ENCODE measurements at regions not wholly inside any gene's neighbourhood (a gene's known extent, or its start where the extent isn't known, plus 50 kb on each side); places are given as distances from the start of the nearest gene placed in this dataset.
"Not testable (repeated sequence)": the region's sequence is repeated elsewhere in the genome, so short reads cannot be mapped to it uniquely, and the experiment has no call there.

- Histone ChIP-seq H3K4me2 (ENCODE audit: low read depth, low read length, poor library complexity, severe bottlenecking) (no peak overlapping the region), H4K20me1 (ENCODE audit: insufficient read depth, low read depth, low read length) (no peaks in the 10 kb centered on the region), H3K36me3 (ENCODE audit: insufficient read depth, low read length) (no peaks in the 10 kb centered on the region), H3K9ac (ENCODE audit: low read length) (no peak overlapping the region), H3K4me1 (ENCODE audit: low read length) (no peaks in the 10 kb centered on the region), H3K4me3 (ENCODE audit: low read length) (no peak overlapping the region), H3K9me2 (replicated peaks; ENCODE audit: insufficient read depth, low read length) (no peaks in the 10 kb centered on the region), H3K27me3 (ENCODE audit: low read length) (no peaks in the 10 kb centered on the region), H3K9me3 (ENCODE audit: low read length) (no peaks in the 10 kb centered on the region), H2AFZ (ENCODE audit: low read length) (no peak overlapping the region), H3K79me2 (ENCODE audit: low read length) (no peaks in the 10 kb centered on the region), H3K27ac (ENCODE audit: low read length) (no peak overlapping the region)
- DNase-seq, result no peak
These were observed 383.7 kb downstream of the CENPW start for GRCh38 chr6:126723541-126724170.

GRCh38 chr6:126724821-126725220 is 384.9 kb downstream of the CENPW start:
- no peak for DNase-seq
- no peak overlapping the region for H3K9ac ChIP-seq (ENCODE audit: low read length)
- no peak overlapping the region for H3K27ac ChIP-seq (ENCODE audit: low read length)
- H4K20me1 ChIP-seq (ENCODE audit: insufficient read depth, low read depth, low read length), result no peaks in the 10 kb centered on the region
- no peaks in the 10 kb centered on the region for H3K9me2 ChIP-seq (replicated peaks; ENCODE audit: insufficient read depth, low read length)
- no peaks in the 10 kb centered on the region for H3K27me3 ChIP-seq (ENCODE audit: low read length)
- no peak overlapping the region for H3K4me3 ChIP-seq (ENCODE audit: low read length)
- no peaks in the 10 kb centered on the region for H3K79me2 ChIP-seq (ENCODE audit: low read length)
- H3K9me3 ChIP-seq (ENCODE audit: low read length), result no peaks in the 10 kb centered on the region
- no peak overlapping the region for H2AFZ ChIP-seq (ENCODE audit: low read length)
- no peaks in the 10 kb centered on the region for H3K36me3 ChIP-seq (ENCODE audit: insufficient read depth, low read length)
- H3K4me2 ChIP-seq (ENCODE audit: low read depth, low read length, poor library complexity, severe bottlenecking), result no peak overlapping the region
- no peaks in the 10 kb centered on the region for H3K4me1 ChIP-seq (ENCODE audit: low read length)

GRCh38 chr6:126726454-126726853 is 386.5 kb downstream of the CENPW start:
- not testable (repeated sequence) for H3K9ac ChIP-seq (ENCODE audit: low read length); H3K36me3 ChIP-seq (ENCODE audit: insufficient read depth, low read length); H3K9me2 ChIP-seq (replicated peaks; ENCODE audit: insufficient read depth, low read length); H4K20me1 ChIP-seq (ENCODE audit: insufficient read depth, low read depth, low read length); H3K4me2 ChIP-seq (ENCODE audit: low read depth, low read length, poor library complexity, severe bottlenecking); DNase-seq; H2AFZ ChIP-seq (ENCODE audit: low read length); H3K27ac ChIP-seq (ENCODE audit: low read length); H3K9me3 ChIP-seq (ENCODE audit: low read length); H3K27me3 ChIP-seq (ENCODE audit: low read length); H3K4me1 ChIP-seq (ENCODE audit: low read length); H3K79me2 ChIP-seq (ENCODE audit: low read length); H3K4me3 ChIP-seq (ENCODE audit: low read length)

- Histone ChIP-seq H3K4me3 (ENCODE audit: low read length) (no peak overlapping the region), H3K27me3 (ENCODE audit: low read length) (no peaks in the 10 kb centered on the region), H4K20me1 (ENCODE audit: insufficient read depth, low read depth, low read length) (no peaks in the 10 kb centered on the region), H2AFZ (ENCODE audit: low read length) (no peak overlapping the region), H3K4me1 (ENCODE audit: low read length) (no peaks in the 10 kb centered on the region), H3K9ac (ENCODE audit: low read length) (no peak overlapping the region), H3K9me3 (ENCODE audit: low read length) (no peaks in the 10 kb centered on the region), H3K36me3 (ENCODE audit: insufficient read depth, low read length) (no peaks in the 10 kb centered on the region), H3K9me2 (replicated peaks; ENCODE audit: insufficient read depth, low read length) (no peaks in the 10 kb centered on the region), H3K79me2 (ENCODE audit: low read length) (no peaks in the 10 kb centered on the region), H3K27ac (ENCODE audit: low read length) (no peak overlapping the region), H3K4me2 (ENCODE audit: low read depth, low read length, poor library complexity, severe bottlenecking) (no peak overlapping the region)
- no peak for DNase-seq
These were observed 380.3 kb upstream of the RSPO3 start for GRCh38 chr6:126738146-126738545.

- H3K36me3 ChIP-seq (ENCODE audit: insufficient read depth, low read length), result no peaks in the 10 kb centered on the region
- H3K9me2 ChIP-seq (replicated peaks; ENCODE audit: insufficient read depth, low read length), result no peaks in the 10 kb centered on the region
- no peaks in the 10 kb centered on the region for H3K79me2 ChIP-seq (ENCODE audit: low read length)
- no peak overlapping the region for H2AFZ ChIP-seq (ENCODE audit: low read length)
- no peak for DNase-seq
- H3K4me3 ChIP-seq (ENCODE audit: low read length), result no peak overlapping the region
- H3K27me3 ChIP-seq (ENCODE audit: low read length), result no peaks in the 10 kb centered on the region
- H3K9ac ChIP-seq (ENCODE audit: low read length), result no peak overlapping the region
- H3K9me3 ChIP-seq (ENCODE audit: low read length), result no peaks in the 10 kb centered on the region
- no peaks in the 10 kb centered on the region for H3K4me1 ChIP-seq (ENCODE audit: low read length)
- no peak overlapping the region for H3K27ac ChIP-seq (ENCODE audit: low read length)
- no peak overlapping the region for H3K4me2 ChIP-seq (ENCODE audit: low read depth, low read length, poor library complexity, severe bottlenecking)
- H4K20me1 ChIP-seq (ENCODE audit: insufficient read depth, low read depth, low read length), result no peaks in the 10 kb centered on the region
These were observed 379.8 kb upstream of the RSPO3 start for GRCh38 chr6:126738641-126739040.

- Histone ChIP-seq H3K4me1 (ENCODE audit: low read length) (no peaks in the 10 kb centered on the region), H4K20me1 (ENCODE audit: insufficient read depth, low read depth, low read length) (no peaks in the 10 kb centered on the region), H2AFZ (ENCODE audit: low read length) (no peak overlapping the region), H3K4me2 (ENCODE audit: low read depth, low read length, poor library complexity, severe bottlenecking) (no peak overlapping the region), H3K9me3 (ENCODE audit: low read length) (no peaks in the 10 kb centered on the region), H3K27me3 (ENCODE audit: low read length) (no peaks in the 10 kb centered on the region), H3K9me2 (replicated peaks; ENCODE audit: insufficient read depth, low read length) (no peaks in the 10 kb centered on the region; the same call in 1 of the 2 replicates), H3K27ac (ENCODE audit: low read length) (no peak overlapping the region), H3K9ac (ENCODE audit: low read length) (no peak overlapping the region), H3K4me3 (ENCODE audit: low read length) (no peak overlapping the region), H3K79me2 (ENCODE audit: low read length) (no peaks in the 10 kb centered on the region), H3K36me3 (ENCODE audit: insufficient read depth, low read length) (no peaks in the 10 kb centered on the region)
- no peak for DNase-seq
These were observed 375.4 kb upstream of the RSPO3 start for GRCh38 chr6:126743076-126743475.

GRCh38 chr6:126747728-126748540 is 370.5 kb upstream of the RSPO3 start:
- no peaks in the 10 kb centered on the region for H3K27me3 ChIP-seq (ENCODE audit: low read length)
- H3K9me2 ChIP-seq (replicated peaks; ENCODE audit: insufficient read depth, low read length), result no peaks in the 10 kb centered on the region; the same call in 1 of the 2 replicates
- H3K4me1 ChIP-seq (ENCODE audit: low read length), result no peaks in the 10 kb centered on the region
- no peaks in the 10 kb centered on the region for H3K36me3 ChIP-seq (ENCODE audit: insufficient read depth, low read length)
- no peak overlapping the region for H3K27ac ChIP-seq (ENCODE audit: low read length)
- DNase-seq, result no peak
- no peaks in the 10 kb centered on the region for H3K9me3 ChIP-seq (ENCODE audit: low read length)
- H3K4me2 ChIP-seq (ENCODE audit: low read depth, low read length, poor library complexity, severe bottlenecking), result no peak overlapping the region
- H4K20me1 ChIP-seq (ENCODE audit: insufficient read depth, low read depth, low read length), result no peaks in the 10 kb centered on the region
- no peak overlapping the region for H3K9ac ChIP-seq (ENCODE audit: low read length)
- no peak overlapping the region for H3K4me3 ChIP-seq (ENCODE audit: low read length)
- no peak overlapping the region for H2AFZ ChIP-seq (ENCODE audit: low read length)
- no peaks in the 10 kb centered on the region for H3K79me2 ChIP-seq (ENCODE audit: low read length)

GRCh38 chr6:126753606-126754005 is 364.9 kb upstream of the RSPO3 start:
- Histone ChIP-seq H3K27me3 (ENCODE audit: low read length) (no peaks in the 10 kb centered on the region), H3K36me3 (ENCODE audit: insufficient read depth, low read length) (no peaks in the 10 kb centered on the region), H4K20me1 (ENCODE audit: insufficient read depth, low read depth, low read length) (no peaks in the 10 kb centered on the region), H3K79me2 (ENCODE audit: low read length) (no peaks in the 10 kb centered on the region), H3K9ac (ENCODE audit: low read length) (no peak overlapping the region), H3K27ac (ENCODE audit: low read length) (no peak overlapping the region), H3K4me3 (ENCODE audit: low read length) (no peak overlapping the region), H3K4me1 (ENCODE audit: low read length) (no peaks in the 10 kb centered on the region), H3K9me2 (replicated peaks; ENCODE audit: insufficient read depth, low read length) (no peaks in the 10 kb centered on the region), H2AFZ (ENCODE audit: low read length) (no peak overlapping the region), H3K4me2 (ENCODE audit: low read depth, low read length, poor library complexity, severe bottlenecking) (no peak overlapping the region), H3K9me3 (ENCODE audit: low read length) (no peaks in the 10 kb centered on the region)
- no peak for DNase-seq

Measured in Karpas-422 (cell line).